GM12878 (cell line): ENCODE measurements at regions not wholly inside any gene's neighbourhood (a gene's known extent, or its start where the extent isn't known, plus 50 kb on each side); places are given as distances from the start of the nearest gene placed in this dataset.

Experiments used
- ATAC-seq: fragments of 200-7000 bp; cut with Tn5 transposase; 3 replicates; pipeline ENCODE4 v1.9.1; 2020; ENCODE audit warnings: mild to moderate bottlenecking, moderate library complexity
- BruUV-seq: library from RNA; stranded (reverse); fragments of 400-500 nt; replicated peaks from 2 replicates; lab custom pipeline; 2021; lab: Mats Ljungman, UMichigan
- CTCF ChIA-PET: fragments of 300-600 bp; sonication (Branson Sonifier 250); formaldehyde crosslinking; extraction: SDS; loops from one replicate; lab custom pipeline; 2021; ENCODE audit warnings: inconsistent platforms; lab: Yijun Ruan, JAX
- POLR2A ChIA-PET: fragments of 350-600 bp; formaldehyde crosslinking; extraction: SDS; loops from one replicate; lab custom pipeline; 2021; ENCODE audit warnings: inconsistent platforms; lab: Charles Lee
- RAD21 ChIA-PET: fragments of 300-600 bp; sonication (Branson Sonifier 250); formaldehyde crosslinking; loops from one replicate; lab custom pipeline; 2023; ENCODE audit warnings: antibody characterized with exemption; ENCODE audit not compliant: unreplicated experiment; lab: Charles Lee
- SMC1A ChIA-PET: fragments of 300-600 bp; sonication (Branson Sonifier 250); formaldehyde crosslinking; loops from one replicate; lab custom pipeline; 2023; ENCODE audit not compliant: unreplicated experiment, uncharacterized antibody; lab: Charles Lee
- DNase-seq: peaks from one replicate; pipeline ENCODE4 v3.0.0-alpha.2; 2011; ENCODE audit warnings: low read depth, low spot score
- FAIRE-seq: peaks from 3 replicates; lab custom pipeline; 2011; peaks lifted over from hg19 to GRCh38; lab: Jason Lieb, UNC
- H2AFZ ChIP-seq: 2 replicates; pipeline ENCODE4 v1.6.0; 2011; ENCODE audit warnings: low read depth, low read length, control low read depth; ENCODE audit not compliant: control insufficient read depth
- H3K27ac ChIP-seq: 2 replicates; pipeline ENCODE4 v1.5.1; 2011; ENCODE audit warnings: control low read depth; ENCODE audit not compliant: control insufficient read depth, insufficient read depth
- H3K27me3 ChIP-seq, 2 experiments: replicated peaks in 1 of 2; 2 replicates each; pipeline versions ENCODE4 v1.6.0 to v1.6.1; 2011; ENCODE audit warnings: low read length in 1 of 2; ENCODE audit not compliant: control insufficient read depth in 2 of 2, insufficient read depth in 2 of 2
- H3K36me3 ChIP-seq, 2 experiments: 2 replicates each; pipeline ENCODE4 v1.5.1; 2011; ENCODE audit warnings: low read length in 1 of 2; ENCODE audit not compliant: control insufficient read depth in 2 of 2, insufficient read depth in 2 of 2
- H3K4me1 ChIP-seq: 2 replicates; pipeline ENCODE4 v1.6.1; 2011; ENCODE audit warnings: mild to moderate bottlenecking, low read length, moderate library complexity, mixed read lengths; ENCODE audit not compliant: control insufficient read depth, insufficient read depth
- H3K4me2 ChIP-seq: 2 replicates; pipeline ENCODE4 v1.6.0; 2011; ENCODE audit warnings: control low read depth; ENCODE audit not compliant: control insufficient read depth, insufficient read depth
- H3K4me3 ChIP-seq: fragments of 200-600 bp; sonication (generic); 2 replicates; pipeline ENCODE4 v1.5.1; 2016
- H3K79me2 ChIP-seq: 2 replicates; pipeline ENCODE4 v1.6.0; 2011; ENCODE audit warnings: low read length; ENCODE audit not compliant: control insufficient read depth, insufficient read depth
- H3K9ac ChIP-seq: 2 replicates; pipeline ENCODE4 v1.8.0; 2011; ENCODE audit warnings: low read length, control low read depth, mixed read lengths; ENCODE audit not compliant: control insufficient read depth, insufficient read depth
- H3K9me3 ChIP-seq: replicated peaks from 3 replicates; pipeline ENCODE4 v1.5.1; 2011; ENCODE audit warnings: mild to moderate bottlenecking, low read length; ENCODE audit not compliant: control insufficient read depth, insufficient read depth
- H4K20me1 ChIP-seq: 2 replicates; pipeline ENCODE4 v1.6.0; 2011; ENCODE audit not compliant: control insufficient read depth, insufficient read depth
- CHD4 ChIP-seq: fragments of 200-600 bp; sonication (generic); IDR thresholded peaks from 2 replicates; pipeline ENCODE4 v1.6.1; 2016; ENCODE audit warnings: mild to moderate bottlenecking
- KDM1A ChIP-seq: fragments of 200-600 bp; sonication (generic); IDR thresholded peaks from 2 replicates; pipeline ENCODE4 v1.6.1; 2016; ENCODE audit warnings: borderline replicate concordance
- PML ChIP-seq: IDR thresholded peaks from 2 replicates; pipeline ENCODE4 v1.6.1; 2012; ENCODE audit warnings: low read length, inconsistent platforms
- SMAD5 ChIP-seq: IDR thresholded peaks from 2 replicates; pipeline ENCODE4 v1.6.1; 2016; ENCODE audit warnings: antibody characterized with exemption, low read depth
- SUPT20H ChIP-seq: IDR thresholded peaks from 2 replicates; pipeline ENCODE4 v1.6.1; 2011; ENCODE audit warnings: low read depth, mild to moderate bottlenecking, low read length, moderate library complexity, borderline replicate concordance; ENCODE audit not compliant: control insufficient read depth
- ZNF24 ChIP-seq: fragments of 450-650 bp; IDR thresholded peaks from 2 replicates; pipeline ENCODE4 v1.6.1; 2017; ENCODE audit warnings: antibody characterized with exemption, mild to moderate bottlenecking
- ZNF622 ChIP-seq: fragments of 450-650 bp; IDR thresholded peaks from 2 replicates; pipeline ENCODE4 v1.6.1; 2017; ENCODE audit warnings: mild to moderate bottlenecking, inconsistent platforms
- WGBS: methylation state at CpG from one replicate; pipeline ENCODE4 v1.1.6; 2016; ENCODE audit warnings: low lambda C conversion rate; ENCODE audit not compliant: insufficient replicate concordance, insufficient coverage; ENCODE audit errors: missing lambda C conversion rate; 5-methylcytosine and 5-hydroxymethylcytosine counted together
- in situ Hi-C: fragments of 300-500 bp; cut with MboI; formaldehyde crosslinking; loops from 9 replicates; pipeline ENCODE4 v1.14.3; 2018; ENCODE audit warnings: mixed read lengths
- intact Hi-C: fragments of 100-400 bp; cut with micrococcal nuclease; formaldehyde crosslinking; loops from one replicate; pipeline ENCODE4 v1.14.2; 2022; ENCODE audit not compliant: unreplicated experiment
- TF ChIP-seq, protein P1 (sequence below): fragments of 450-650 bp; IDR thresholded peaks from 2 replicates; pipeline ENCODE4 v1.6.1; 2017; ENCODE audit warnings: low read depth, mild to moderate bottlenecking, moderate library complexity
- TF ChIP-seq, protein P2 (sequence below): fragments of 450-650 bp; IDR thresholded peaks from 2 replicates; pipeline ENCODE4 v1.6.1; 2016; ENCODE audit warnings: mild to moderate bottlenecking
- TF ChIP-seq, protein P3 (sequence below): fragments of 450-650 bp; IDR thresholded peaks from 2 replicates; pipeline ENCODE4 v1.6.1; 2016; ENCODE audit warnings: mild to moderate bottlenecking
- TF ChIP-seq, protein P4 (sequence below): IDR thresholded peaks from 2 replicates; pipeline ENCODE4 v1.6.1; 2012; ENCODE audit warnings: low read length, inconsistent platforms
- TF ChIP-seq, protein P5 (sequence below): fragments of 450-650 bp; IDR thresholded peaks from 2 replicates; pipeline ENCODE4 v1.6.1; 2017; ENCODE audit warnings: mild to moderate bottlenecking, moderate library complexity

DNA sequence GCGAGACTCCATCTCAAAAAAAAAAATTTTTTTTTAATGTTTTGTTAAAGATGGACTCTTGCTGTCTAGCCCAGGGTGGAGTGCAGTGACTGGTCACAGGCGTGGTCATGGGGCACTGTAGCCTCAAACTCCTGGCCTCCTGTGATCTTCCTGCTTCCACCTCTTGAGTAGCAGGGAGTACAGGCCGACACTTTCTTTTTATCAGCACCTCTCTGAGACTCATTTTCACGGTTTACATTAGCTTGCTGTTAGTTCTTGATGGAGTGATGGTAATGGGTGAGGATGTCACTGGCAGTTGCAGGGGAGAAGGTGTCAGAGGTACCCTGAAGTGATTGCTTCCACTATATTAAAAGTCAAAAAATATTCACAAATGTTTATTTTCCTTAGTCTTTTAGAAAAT, 95.3 kb upstream of the MTPN start:
- no peak for ATAC-seq
- SMC1A ChIA-PET = no interaction called here
- Histone ChIP-seq H3K4me1 (no peaks in the 10 kb centered on the region), H3K4me3 (no peak overlapping the region), H3K27ac (no peak overlapping the region), H3K9ac (no peak overlapping the region), H3K9me3 (no peaks in the 10 kb centered on the region), H3K4me2 (no peak overlapping the region), H3K36me3 (no peaks in the 10 kb centered on the region), H2AFZ (no peak overlapping the region), H4K20me1 (no peaks in the 10 kb centered on the region), H3K27me3 (no peaks in the 10 kb centered on the region), H3K79me2 (no peaks in the 10 kb centered on the region)
- in situ Hi-C loops = no loop called here
- RAD21 ChIA-PET = no interaction called here
- TF ChIP-seq KDM1A (no peak), SMAD5 (no peak), PML (no peak), ZNF24 (no peak), ZNF622 (no peak), SUPT20H (no peak), CHD4 (no peak)
- TF ChIP-seq, protein P1, sequence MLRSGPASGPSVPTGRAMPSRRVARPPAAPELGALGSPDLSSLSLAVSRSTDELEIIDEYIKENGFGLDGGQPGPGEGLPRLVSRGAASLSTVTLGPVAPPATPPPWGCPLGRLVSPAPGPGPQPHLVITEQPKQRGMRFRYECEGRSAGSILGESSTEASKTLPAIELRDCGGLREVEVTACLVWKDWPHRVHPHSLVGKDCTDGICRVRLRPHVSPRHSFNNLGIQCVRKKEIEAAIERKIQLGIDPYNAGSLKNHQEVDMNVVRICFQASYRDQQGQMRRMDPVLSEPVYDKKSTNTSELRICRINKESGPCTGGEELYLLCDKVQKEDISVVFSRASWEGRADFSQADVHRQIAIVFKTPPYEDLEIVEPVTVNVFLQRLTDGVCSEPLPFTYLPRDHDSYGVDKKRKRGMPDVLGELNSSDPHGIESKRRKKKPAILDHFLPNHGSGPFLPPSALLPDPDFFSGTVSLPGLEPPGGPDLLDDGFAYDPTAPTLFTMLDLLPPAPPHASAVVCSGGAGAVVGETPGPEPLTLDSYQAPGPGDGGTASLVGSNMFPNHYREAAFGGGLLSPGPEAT = no peak
- TF ChIP-seq, protein P2, sequence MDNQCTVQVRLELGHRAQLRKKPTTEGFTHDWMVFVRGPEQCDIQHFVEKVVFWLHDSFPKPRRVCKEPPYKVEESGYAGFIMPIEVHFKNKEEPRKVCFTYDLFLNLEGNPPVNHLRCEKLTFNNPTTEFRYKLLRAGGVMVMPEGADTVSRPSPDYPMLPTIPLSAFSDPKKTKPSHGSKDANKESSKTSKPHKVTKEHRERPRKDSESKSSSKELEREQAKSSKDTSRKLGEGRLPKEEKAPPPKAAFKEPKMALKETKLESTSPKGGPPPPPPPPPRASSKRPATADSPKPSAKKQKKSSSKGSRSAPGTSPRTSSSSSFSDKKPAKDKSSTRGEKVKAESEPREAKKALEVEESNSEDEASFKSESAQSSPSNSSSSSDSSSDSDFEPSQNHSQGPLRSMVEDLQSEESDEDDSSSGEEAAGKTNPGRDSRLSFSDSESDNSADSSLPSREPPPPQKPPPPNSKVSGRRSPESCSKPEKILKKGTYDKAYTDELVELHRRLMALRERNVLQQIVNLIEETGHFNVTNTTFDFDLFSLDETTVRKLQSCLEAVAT = no peak
- TF ChIP-seq, protein P3, sequence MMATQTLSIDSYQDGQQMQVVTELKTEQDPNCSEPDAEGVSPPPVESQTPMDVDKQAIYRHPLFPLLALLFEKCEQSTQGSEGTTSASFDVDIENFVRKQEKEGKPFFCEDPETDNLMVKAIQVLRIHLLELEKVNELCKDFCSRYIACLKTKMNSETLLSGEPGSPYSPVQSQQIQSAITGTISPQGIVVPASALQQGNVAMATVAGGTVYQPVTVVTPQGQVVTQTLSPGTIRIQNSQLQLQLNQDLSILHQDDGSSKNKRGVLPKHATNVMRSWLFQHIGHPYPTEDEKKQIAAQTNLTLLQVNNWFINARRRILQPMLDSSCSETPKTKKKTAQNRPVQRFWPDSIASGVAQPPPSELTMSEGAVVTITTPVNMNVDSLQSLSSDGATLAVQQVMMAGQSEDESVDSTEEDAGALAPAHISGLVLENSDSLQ = no peak
- TF ChIP-seq, protein P4, sequence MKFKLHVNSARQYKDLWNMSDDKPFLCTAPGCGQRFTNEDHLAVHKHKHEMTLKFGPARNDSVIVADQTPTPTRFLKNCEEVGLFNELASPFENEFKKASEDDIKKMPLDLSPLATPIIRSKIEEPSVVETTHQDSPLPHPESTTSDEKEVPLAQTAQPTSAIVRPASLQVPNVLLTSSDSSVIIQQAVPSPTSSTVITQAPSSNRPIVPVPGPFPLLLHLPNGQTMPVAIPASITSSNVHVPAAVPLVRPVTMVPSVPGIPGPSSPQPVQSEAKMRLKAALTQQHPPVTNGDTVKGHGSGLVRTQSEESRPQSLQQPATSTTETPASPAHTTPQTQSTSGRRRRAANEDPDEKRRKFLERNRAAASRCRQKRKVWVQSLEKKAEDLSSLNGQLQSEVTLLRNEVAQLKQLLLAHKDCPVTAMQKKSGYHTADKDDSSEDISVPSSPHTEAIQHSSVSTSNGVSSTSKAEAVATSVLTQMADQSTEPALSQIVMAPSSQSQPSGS = no peak
- TF ChIP-seq, protein P5, sequence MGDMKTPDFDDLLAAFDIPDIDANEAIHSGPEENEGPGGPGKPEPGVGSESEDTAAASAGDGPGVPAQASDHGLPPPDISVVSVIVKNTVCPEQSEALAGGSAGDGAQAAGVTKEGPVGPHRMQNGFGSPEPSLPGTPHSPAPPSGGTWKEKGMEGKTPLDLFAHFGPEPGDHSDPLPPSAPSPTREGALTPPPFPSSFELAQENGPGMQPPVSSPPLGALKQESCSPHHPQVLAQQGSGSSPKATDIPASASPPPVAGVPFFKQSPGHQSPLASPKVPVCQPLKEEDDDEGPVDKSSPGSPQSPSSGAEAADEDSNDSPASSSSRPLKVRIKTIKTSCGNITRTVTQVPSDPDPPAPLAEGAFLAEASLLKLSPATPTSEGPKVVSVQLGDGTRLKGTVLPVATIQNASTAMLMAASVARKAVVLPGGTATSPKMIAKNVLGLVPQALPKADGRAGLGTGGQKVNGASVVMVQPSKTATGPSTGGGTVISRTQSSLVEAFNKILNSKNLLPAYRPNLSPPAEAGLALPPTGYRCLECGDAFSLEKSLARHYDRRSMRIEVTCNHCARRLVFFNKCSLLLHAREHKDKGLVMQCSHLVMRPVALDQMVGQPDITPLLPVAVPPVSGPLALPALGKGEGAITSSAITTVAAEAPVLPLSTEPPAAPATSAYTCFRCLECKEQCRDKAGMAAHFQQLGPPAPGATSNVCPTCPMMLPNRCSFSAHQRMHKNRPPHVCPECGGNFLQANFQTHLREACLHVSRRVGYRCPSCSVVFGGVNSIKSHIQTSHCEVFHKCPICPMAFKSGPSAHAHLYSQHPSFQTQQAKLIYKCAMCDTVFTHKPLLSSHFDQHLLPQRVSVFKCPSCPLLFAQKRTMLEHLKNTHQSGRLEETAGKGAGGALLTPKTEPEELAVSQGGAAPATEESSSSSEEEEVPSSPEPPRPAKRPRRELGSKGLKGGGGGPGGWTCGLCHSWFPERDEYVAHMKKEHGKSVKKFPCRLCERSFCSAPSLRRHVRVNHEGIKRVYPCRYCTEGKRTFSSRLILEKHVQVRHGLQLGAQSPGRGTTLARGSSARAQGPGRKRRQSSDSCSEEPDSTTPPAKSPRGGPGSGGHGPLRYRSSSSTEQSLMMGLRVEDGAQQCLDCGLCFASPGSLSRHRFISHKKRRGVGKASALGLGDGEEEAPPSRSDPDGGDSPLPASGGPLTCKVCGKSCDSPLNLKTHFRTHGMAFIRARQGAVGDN = no peak
- POLR2A ChIA-PET = interaction anchor here (0.6 kb wide), 1 partner anchor 464 kb away, joined by 3 read pairs; no protein-coding TSS in a partner anchor
- WGBS = 30% methylated on average over 4 of the region's 4 CpGs
- CTCF ChIA-PET = interaction anchor here (0.6 to 1.0 kb wide), 2 partner anchors 10 to 35 kb away, joined by 3 read pairs; no protein-coding TSS in a partner anchor
- BruUV-seq = no TSS peak
- no peak for DNase-seq
- FAIRE-seq = no peak
- intact Hi-C loops = no loop called here
